Neural progenitor cell (in vitro differentiated cells): ENCODE measurements at regions not wholly inside any gene's neighbourhood (a gene's known extent, or its start where the extent isn't known, plus 50 kb on each side); places are given as distances from the start of the nearest gene placed in this dataset.

ENCODE experiments used
- CTCF ChIP-seq: fragments of 200-600 bp; sonication (generic); IDR thresholded peaks from 2 replicates; pipeline ENCODE4 v1.5.1; 2017; ENCODE audit warnings: antibody characterized with exemption, mild to moderate bottlenecking
- EZH2phosphoT487 ChIP-seq: fragments of 200-600 bp; sonication (generic); IDR thresholded peaks from 2 replicates; pipeline ENCODE4 v1.6.1; 2017; ENCODE audit warnings: antibody characterized with exemption

GRCh38 chr21:36261459-36261858, 58.5 kb upstream of the MORC3 start:
- TF ChIP-seq EZH2phosphoT487 (no peak), CTCF (no peak)
